ENCODE measurements at regions not wholly inside any gene's neighbourhood (a gene's known extent, or its start where the extent isn't known, plus 50 kb on each side); places are given as distances from the start of the nearest gene placed in this dataset.
A peak's percentile ranks its signal among the peaks of the same experiment; 100 is the strongest.

- in situ Hi-C loops (cut with HindIII; ENCODE audit: low sequenced_read_pairs) = no loop called here
- DNase-seq (ENCODE audit: low read depth, low spot score) = no peak
- no peak overlapping the region for H3K4me3 ChIP-seq (ENCODE audit: low read depth, low read length)
- TF ChIP-seq CTCF (IDR thresholded peaks at IDR 0.05; ENCODE audit: low read depth, low read length) = no peak
These were observed 725.9 kb downstream of the TUSC7 start for GRCh38 chr3:117435506-117435905.

GRCh38 chr3:117439812-117440211, 730.2 kb downstream of the TUSC7 start:
- peak; percentile 9 for DNase-seq (ENCODE audit: low read depth, low spot score)
- no peak overlapping the region for H3K4me3 ChIP-seq (ENCODE audit: low read depth, low read length)
- peak; percentile 27 for TF ChIP-seq CTCF (IDR thresholded peaks at IDR 0.05; ENCODE audit: low read depth, low read length)
- in situ Hi-C loops (cut with HindIII; ENCODE audit: low sequenced_read_pairs) = no loop called here

- in situ Hi-C loops (cut with HindIII; ENCODE audit: low sequenced_read_pairs) = no loop called here
- DNase-seq (ENCODE audit: low read depth, low spot score) = no peak
- no peak overlapping the region for H3K4me3 ChIP-seq (ENCODE audit: low read depth, low read length)
- no peak for TF ChIP-seq CTCF (IDR thresholded peaks at IDR 0.05; ENCODE audit: low read depth, low read length)
These were observed 732.3 kb downstream of the TUSC7 start for GRCh38 chr3:117441851-117442250.

GRCh38 chr3:117442566-117442965, 733.0 kb downstream of the TUSC7 start:
- in situ Hi-C loops (cut with HindIII; ENCODE audit: low sequenced_read_pairs) = no loop called here

GRCh38 chr3:117443014-117443413, 733.4 kb downstream of the TUSC7 start:
- no peak for TF ChIP-seq CTCF (IDR thresholded peaks at IDR 0.05; ENCODE audit: low read depth, low read length)
- DNase-seq (ENCODE audit: low read depth, low spot score) = no peak
- in situ Hi-C loops (cut with HindIII; ENCODE audit: low sequenced_read_pairs) = no loop called here
- no peak overlapping the region for H3K4me3 ChIP-seq (ENCODE audit: low read depth, low read length)

More at GRCh38 chr3:117442566-117442965, 733.0 kb downstream of the TUSC7 start:
- no peak for DNase-seq (ENCODE audit: low read depth, low spot score)
- H3K4me3 ChIP-seq (ENCODE audit: low read depth, low read length) = no peak overlapping the region
- TF ChIP-seq CTCF (IDR thresholded peaks at IDR 0.05; ENCODE audit: low read depth, low read length) = no peak

GRCh38 chr3:117444175-117444574, 734.6 kb downstream of the TUSC7 start:
- no peak for DNase-seq (ENCODE audit: low read depth, low spot score)
- in situ Hi-C loops (cut with HindIII; ENCODE audit: low sequenced_read_pairs) = no loop called here
- H3K4me3 ChIP-seq (ENCODE audit: low read depth, low read length) = no peak overlapping the region
- no peak for TF ChIP-seq CTCF (IDR thresholded peaks at IDR 0.05; ENCODE audit: low read depth, low read length)

- no peak for TF ChIP-seq CTCF (IDR thresholded peaks at IDR 0.05; ENCODE audit: low read depth, low read length)
- no peak for DNase-seq (ENCODE audit: low read depth, low spot score)
- no peak overlapping the region for H3K4me3 ChIP-seq (ENCODE audit: low read depth, low read length)
- in situ Hi-C loops (cut with HindIII; ENCODE audit: low sequenced_read_pairs) = no loop called here
These were observed 737.8 kb downstream of the TUSC7 start for GRCh38 chr3:117447419-117447818.

All from astrocyte of the spinal cord (primary cell).